GM12891 (cell line): ENCODE measurements at regions not wholly inside any gene's neighbourhood (a gene's known extent, or its start where the extent isn't known, plus 50 kb on each side); places are given as distances from the start of the nearest gene placed in this dataset.

Experiments used
- DNase-seq: peaks from one replicate; pipeline ENCODE4 v3.0.0; 2011; ENCODE audit warnings: low spot score; ENCODE audit not compliant: insufficient read length
- FAIRE-seq: peaks from 2 replicates; lab custom pipeline; 2011; peaks lifted over from hg19 to GRCh38; lab: Jason Lieb, UNC
- PAX5 ChIP-seq: IDR thresholded peaks from 2 replicates; pipeline ENCODE4 v1.6.1; 2011; ENCODE audit warnings: low read length, moderate library complexity, mild to moderate bottlenecking; ENCODE audit not compliant: insufficient read depth, severe bottlenecking
- POLR2A ChIP-seq: IDR thresholded peaks from 2 replicates; pipeline ENCODE4 v1.6.1; 2011; ENCODE audit warnings: low read depth, low read length, control low read depth
- POLR2AphosphoS5 ChIP-seq: IDR thresholded peaks from 2 replicates; pipeline ENCODE4 v1.6.1; 2011; ENCODE audit warnings: low read depth, low read length, control low read depth
- POU2F2 ChIP-seq: IDR thresholded peaks from 2 replicates; pipeline ENCODE4 v1.6.1; 2011; ENCODE audit warnings: low read depth, mild to moderate bottlenecking, control low read depth, low read length, moderate library complexity
- SPI1 ChIP-seq: IDR thresholded peaks from 2 replicates; pipeline ENCODE4 v1.6.1; 2011; ENCODE audit warnings: low read depth, low read length, control low read depth
- TAF1 ChIP-seq: IDR thresholded peaks from 2 replicates; pipeline ENCODE4 v1.6.1; 2011; ENCODE audit warnings: low read depth, low read length, control low read depth

DNA sequence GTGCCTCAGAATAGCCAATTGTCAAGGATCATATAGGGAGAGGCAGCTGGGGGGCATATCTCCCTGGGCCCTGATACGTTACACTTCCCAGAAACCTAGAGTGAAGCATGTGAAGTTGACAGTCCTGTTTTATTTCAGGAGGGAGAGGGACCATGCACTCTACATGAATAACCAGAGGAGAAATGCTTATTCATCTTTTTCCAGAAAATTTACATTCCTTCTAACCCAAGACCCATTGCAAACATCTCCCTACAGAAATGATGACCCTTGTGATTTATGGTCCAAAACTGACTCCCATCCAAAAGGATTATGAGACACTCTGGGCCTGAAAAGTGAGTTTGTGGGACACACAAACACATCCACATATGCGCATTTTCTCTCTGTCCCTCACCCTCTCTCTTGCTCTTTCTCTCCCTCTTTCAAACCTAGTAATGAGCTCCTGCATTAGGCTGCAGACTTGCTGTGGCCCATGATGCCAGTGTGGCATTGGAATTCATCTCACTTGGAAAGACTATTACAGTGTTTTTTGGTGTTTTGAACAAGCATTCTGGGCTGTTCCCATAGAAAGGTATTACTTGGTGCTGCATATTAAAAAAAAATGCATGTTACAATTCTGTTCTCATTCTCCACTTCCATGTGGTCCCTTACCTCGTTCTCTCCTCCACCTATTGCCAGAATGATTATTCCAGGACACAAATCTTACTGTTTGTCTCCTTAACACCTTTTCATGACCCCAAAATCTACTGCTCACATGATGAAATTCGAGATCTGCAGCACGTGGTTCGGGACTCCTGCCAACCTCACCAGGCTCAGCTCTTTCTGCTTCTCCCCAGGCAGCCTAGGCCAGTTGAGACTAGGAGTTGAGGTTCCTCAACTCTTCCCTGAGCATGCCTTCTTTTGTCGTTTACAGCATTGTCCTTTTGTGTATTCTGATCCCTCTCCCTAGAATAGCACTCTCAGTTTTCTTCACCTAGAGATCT lies 451.3 kb upstream of the KLF4 start:
- no peak for FAIRE-seq
- no peak for DNase-seq
- no peak for TF ChIP-seq POLR2A
- TF ChIP-seq PAX5, result no peak
- TF ChIP-seq POLR2AphosphoS5, result no peak
- no peak for TF ChIP-seq TAF1
- no peak for TF ChIP-seq POU2F2
- no peak for TF ChIP-seq SPI1

DNA sequence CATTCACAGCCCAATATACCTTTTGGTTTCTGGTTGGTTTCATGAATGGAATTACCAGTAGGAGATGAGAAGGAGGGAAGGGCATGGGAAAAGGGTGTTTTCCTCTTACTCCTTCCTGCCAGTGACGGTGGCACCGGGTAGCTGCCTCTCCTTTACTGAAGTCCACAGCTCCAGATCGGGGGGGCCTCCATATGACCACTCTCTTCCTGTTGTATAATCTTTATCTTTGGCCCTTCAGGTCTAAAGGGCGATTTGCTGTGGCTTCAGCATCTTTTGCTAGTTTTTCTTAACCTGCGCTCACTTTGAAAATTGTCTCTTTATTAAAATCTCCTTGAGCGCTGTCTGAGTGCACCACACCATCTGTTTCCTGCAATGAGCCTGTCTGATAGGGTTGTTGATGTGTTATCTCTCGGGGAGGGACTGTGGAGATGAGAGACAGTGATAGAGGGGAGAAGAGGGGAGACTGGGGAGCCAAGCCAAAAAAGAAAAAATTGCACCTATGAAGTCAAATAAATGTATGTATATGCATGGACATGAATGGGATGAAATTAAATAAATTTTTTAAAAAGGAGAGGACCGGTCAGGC lies 449.3 kb upstream of the KLF4 start:
- no peak for FAIRE-seq
- TF ChIP-seq SPI1 (no peak), POU2F2 (no peak), POLR2AphosphoS5 (no peak)
- no peak for DNase-seq

DNA sequence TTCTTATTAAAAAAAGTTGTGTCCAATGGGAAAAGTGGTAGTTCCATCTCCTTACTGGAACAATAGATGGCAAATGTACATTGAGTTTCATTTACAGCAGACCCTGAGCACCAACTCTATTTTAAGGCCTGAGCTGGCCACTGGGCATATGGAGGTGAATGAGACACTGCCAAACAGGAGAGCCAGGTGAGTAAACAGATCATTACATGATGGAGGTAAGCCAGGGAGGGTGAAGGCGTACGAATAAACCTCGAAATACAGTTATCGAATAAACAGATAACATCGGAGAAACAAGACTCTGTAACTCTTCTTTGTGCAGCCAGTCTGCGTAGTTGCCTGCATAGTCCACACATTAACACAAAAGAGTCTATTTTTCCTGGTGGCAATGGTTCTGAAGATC lies 446.4 kb upstream of the KLF4 start:
- no peak for DNase-seq
- FAIRE-seq, result no peak
- no peak for TF ChIP-seq POLR2AphosphoS5
- no peak for TF ChIP-seq TAF1
- TF ChIP-seq SPI1, result no peak
- TF ChIP-seq POLR2A, result no peak
- no peak for TF ChIP-seq POU2F2
- no peak for TF ChIP-seq PAX5

DNA sequence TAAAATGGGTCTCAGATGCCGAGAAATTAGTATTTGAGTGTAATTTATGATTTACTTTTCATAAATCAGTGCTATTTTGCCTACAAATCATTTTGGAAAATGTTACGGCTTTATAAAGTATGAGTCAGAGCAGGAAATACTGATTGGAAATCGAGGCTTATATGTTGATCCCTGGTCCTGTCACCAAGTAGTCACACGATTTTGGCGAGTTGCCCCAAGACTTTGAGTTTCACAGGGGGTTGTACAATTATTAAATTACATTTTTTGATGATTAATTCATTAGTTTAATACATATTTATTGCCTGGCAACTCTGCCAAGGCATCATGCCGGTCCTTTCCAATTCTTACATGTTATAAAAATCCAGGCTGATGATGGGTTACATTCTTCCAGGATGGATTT lies 443.9 kb upstream of the KLF4 start:
- FAIRE-seq, result no peak
- TF ChIP-seq POLR2A (no peak), POLR2AphosphoS5 (no peak), POU2F2 (no peak), SPI1 (no peak), TAF1 (no peak), PAX5 (no peak)
- DNase-seq, result no peak

DNA sequence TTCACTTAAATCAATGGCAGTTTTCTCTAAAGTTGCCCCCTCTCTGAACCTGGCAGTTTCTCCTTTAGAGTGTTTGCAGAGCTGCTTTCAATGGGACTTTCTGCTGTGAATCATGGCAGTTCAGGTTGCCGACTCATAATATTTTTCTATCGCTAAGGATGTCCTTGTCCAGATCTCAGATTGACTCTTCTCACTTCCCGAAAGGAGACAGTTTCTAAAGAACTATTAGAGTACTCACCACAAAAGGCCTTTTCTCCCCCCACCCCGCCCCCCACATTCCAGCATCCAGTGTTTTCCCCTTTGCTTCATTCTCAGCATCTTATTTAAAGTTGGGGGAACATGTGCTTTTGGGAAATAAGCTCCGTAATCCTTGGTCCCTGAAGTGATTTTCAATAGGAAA lies 443.5 kb upstream of the KLF4 start:
- TF ChIP-seq POLR2A, result no peak
- no peak for TF ChIP-seq TAF1
- no peak for TF ChIP-seq POU2F2
- no peak for TF ChIP-seq SPI1
- DNase-seq, result no peak
- FAIRE-seq, result no peak

DNA sequence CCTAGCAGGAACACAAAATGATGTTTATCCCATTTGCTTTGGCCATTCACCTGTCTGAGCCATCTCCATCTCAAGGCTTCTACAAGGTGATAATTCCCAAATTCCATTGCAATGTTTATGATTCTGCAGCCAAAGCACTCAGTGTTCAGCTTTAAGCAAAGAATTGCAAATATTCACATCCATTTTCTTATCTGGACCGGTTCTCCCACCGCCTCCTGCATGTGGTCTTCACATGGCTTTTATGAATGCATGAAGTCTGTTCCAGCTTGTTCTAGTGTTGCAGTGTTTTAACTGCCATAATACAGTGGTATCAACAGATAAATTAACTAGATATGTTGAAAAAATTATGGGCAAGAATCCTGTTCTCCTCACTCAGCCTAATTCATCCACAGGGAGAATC lies 443.0 kb upstream of the KLF4 start:
- DNase-seq, result no peak
- FAIRE-seq, result no peak
- TF ChIP-seq POLR2A, result no peak
- TF ChIP-seq SPI1, result no peak
- TF ChIP-seq POU2F2, result no peak
- TF ChIP-seq TAF1, result no peak
- TF ChIP-seq PAX5, result no peak
- no peak for TF ChIP-seq POLR2AphosphoS5

DNA sequence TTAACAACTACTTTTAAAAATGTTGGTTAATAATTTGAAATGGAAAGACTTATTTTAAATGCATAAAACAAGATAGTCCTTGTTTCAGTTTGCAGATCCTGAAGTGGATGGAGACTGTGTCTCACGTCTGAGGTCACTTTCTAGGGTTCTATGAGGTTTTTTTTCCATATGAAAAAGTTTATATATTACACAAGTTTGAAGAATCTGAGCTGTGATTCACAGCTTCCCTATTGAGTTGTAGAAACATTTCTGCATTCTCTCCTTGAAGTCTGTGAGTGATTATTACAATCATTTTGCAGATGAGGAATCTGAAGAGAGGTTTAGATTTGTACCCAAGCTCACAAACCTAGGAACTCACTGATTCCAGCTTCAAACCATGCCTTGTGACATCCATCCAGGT lies 442.5 kb upstream of the KLF4 start:
- FAIRE-seq (no peak), DNase-seq (no peak)
- TF ChIP-seq POLR2A (no peak), SPI1 (no peak), PAX5 (no peak), POLR2AphosphoS5 (no peak), TAF1 (no peak), POU2F2 (no peak)

DNA sequence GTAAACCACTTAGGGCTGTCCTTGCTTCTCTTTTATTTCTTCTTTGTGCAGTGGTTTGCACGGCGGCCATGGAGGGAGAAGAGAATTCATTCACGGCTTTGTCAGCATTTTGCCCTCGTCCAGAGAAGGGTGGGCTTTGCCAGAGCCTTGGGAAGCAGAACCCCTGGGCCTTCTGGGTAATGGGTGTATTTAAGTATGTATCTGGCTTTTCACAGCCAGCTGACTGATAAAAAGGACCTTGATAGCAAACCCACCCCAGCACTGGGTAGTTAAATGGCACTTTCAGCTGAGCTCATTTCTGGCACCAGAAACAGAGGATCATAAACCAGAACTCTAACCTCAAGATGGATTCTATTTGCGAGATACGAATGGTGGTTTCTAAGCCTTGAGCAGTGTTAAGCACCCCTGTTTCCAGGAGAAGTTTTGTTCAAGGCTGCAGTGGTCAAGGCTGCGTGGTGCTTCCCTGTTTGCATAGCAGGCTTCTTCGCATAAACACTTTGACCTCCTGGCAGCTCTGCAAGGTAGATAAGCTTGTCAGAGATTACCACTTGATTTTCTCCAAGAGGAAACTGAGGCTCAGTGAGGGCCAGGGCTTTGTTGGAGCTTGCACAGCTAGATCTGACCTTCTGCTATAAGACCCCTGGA lies 441.6 kb upstream of the KLF4 start:
- TF ChIP-seq POLR2AphosphoS5, result no peak
- TF ChIP-seq POLR2A, result no peak
- no peak for TF ChIP-seq PAX5
- TF ChIP-seq POU2F2, result no peak
- TF ChIP-seq SPI1, result no peak
- no peak for TF ChIP-seq TAF1
- DNase-seq, result no peak
- no peak for FAIRE-seq

DNA sequence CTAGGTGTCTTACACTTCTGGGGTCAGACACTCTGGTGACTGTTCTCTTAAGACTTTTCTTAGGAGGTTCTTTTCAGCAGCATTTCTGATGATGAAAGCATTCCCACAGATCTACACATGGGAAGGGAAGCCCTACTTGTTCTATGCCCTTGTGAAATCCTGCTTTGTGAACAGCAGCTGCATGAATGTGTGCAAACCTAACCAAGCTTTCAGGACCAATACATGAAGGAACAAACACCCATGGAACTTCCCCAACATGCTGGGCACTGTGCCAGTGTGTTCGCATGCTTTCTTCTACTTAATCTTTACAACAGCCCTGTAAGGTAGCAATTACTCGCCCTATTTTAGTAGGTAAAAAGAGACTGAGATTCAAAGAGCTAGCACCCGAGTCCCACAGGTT lies 439.9 kb upstream of the KLF4 start:
- FAIRE-seq (no peak), DNase-seq (no peak)
- no peak for TF ChIP-seq POU2F2
- TF ChIP-seq PAX5, result no peak
- no peak for TF ChIP-seq SPI1
- no peak for TF ChIP-seq TAF1
- no peak for TF ChIP-seq POLR2AphosphoS5
- TF ChIP-seq POLR2A, result no peak
